Trophoblast cell (in vitro differentiated cells and primary cell): ENCODE measurements at regions not wholly inside any gene's neighbourhood (a gene's known extent, or its start where the extent isn't known, plus 50 kb on each side); places are given as distances from the start of the nearest gene placed in this dataset.

Experiments used
- DNase-seq, 2 donors: peaks; one replicate each; pipeline ENCODE4 v3.0.0-alpha.2; 2016
- H2AFZ ChIP-seq: 2 replicates; pipeline ENCODE4 v1.6.1; 2013; ENCODE audit warnings: low read length, moderate library complexity, mild to moderate bottlenecking; ENCODE audit not compliant: insufficient read depth, poor library complexity
- H2AK5ac ChIP-seq: 2 replicates; pipeline ENCODE4 v1.6.1; 2013; ENCODE audit warnings: mild to moderate bottlenecking, low read length
- H2BK120ac ChIP-seq: 2 replicates; pipeline ENCODE4 v1.6.1; 2013; ENCODE audit warnings: low read length, mild to moderate bottlenecking, moderate library complexity; ENCODE audit not compliant: insufficient read depth, poor library complexity
- H2BK12ac ChIP-seq: 2 replicates; pipeline ENCODE4 v1.6.1; 2013; ENCODE audit warnings: mild to moderate bottlenecking, low read length, moderate library complexity
- H2BK5ac ChIP-seq: 2 replicates; pipeline ENCODE4 v1.6.1; 2013; ENCODE audit warnings: low read length, low read depth, moderate library complexity, mild to moderate bottlenecking; ENCODE audit not compliant: poor library complexity
- H3K14ac ChIP-seq: 2 replicates; pipeline ENCODE4 v1.6.1; 2013; ENCODE audit warnings: mild to moderate bottlenecking, low read length
- H3K18ac ChIP-seq: 2 replicates; pipeline ENCODE4 v1.6.1; 2013; ENCODE audit warnings: mild to moderate bottlenecking, low read length
- H3K23ac ChIP-seq: 2 replicates; pipeline ENCODE4 v1.6.1; 2013; ENCODE audit warnings: low read length
- H3K27ac ChIP-seq: 2 replicates; pipeline ENCODE4 v1.5.1; 2013; ENCODE audit warnings: low read depth, mild to moderate bottlenecking, inconsistent platforms, low read length, moderate library complexity
- H3K27me3 ChIP-seq: 2 replicates; pipeline ENCODE4 v1.6.1; 2013; ENCODE audit warnings: inconsistent platforms, mild to moderate bottlenecking, low read length, moderate library complexity; ENCODE audit not compliant: insufficient read depth
- H3K36me3 ChIP-seq, 2 experiments: 1 replicate in 1 of 2; 2 replicates in 1 of 2; pipeline ENCODE4 v1.6.1; 2013; ENCODE audit warnings: low read length in 2 of 2, mild to moderate bottlenecking in 2 of 2, moderate library complexity in 1 of 2; ENCODE audit not compliant: insufficient read depth in 2 of 2, control insufficient read depth in 1 of 2
- H3K4ac ChIP-seq: 2 replicates; pipeline ENCODE4 v1.6.1; 2013; ENCODE audit warnings: low read depth, mild to moderate bottlenecking, low read length, moderate library complexity
- H3K4me1 ChIP-seq, 2 experiments: 1 replicate in 1 of 2; 2 replicates in 1 of 2; pipeline ENCODE4 v1.6.1; 2013; ENCODE audit warnings: low read length in 2 of 2, mild to moderate bottlenecking in 2 of 2, moderate library complexity in 1 of 2; ENCODE audit not compliant: insufficient read depth in 2 of 2, control insufficient read depth in 1 of 2
- H3K4me2 ChIP-seq: 2 replicates; pipeline ENCODE4 v1.6.1; 2013; ENCODE audit warnings: inconsistent platforms, mild to moderate bottlenecking, low read length, moderate library complexity
- H3K4me3 ChIP-seq: 2 replicates; pipeline ENCODE4 v1.5.1; 2013; ENCODE audit warnings: mild to moderate bottlenecking, low read depth, low read length, inconsistent platforms
- H3K79me1 ChIP-seq: one replicate; pipeline ENCODE4 v1.6.1; 2013; ENCODE audit warnings: low read length
- H3K79me2 ChIP-seq: 2 replicates; pipeline ENCODE4 v1.6.1; 2013; ENCODE audit warnings: low read length, mild to moderate bottlenecking; ENCODE audit not compliant: control insufficient read depth, insufficient read depth, poor library complexity
- H3K9ac ChIP-seq: 2 replicates; pipeline ENCODE4 v1.6.1; 2013; ENCODE audit warnings: mild to moderate bottlenecking, low read length
- H3K9me3 ChIP-seq: 2 replicates; pipeline ENCODE4 v1.6.1; 2013; ENCODE audit warnings: low read depth, mild to moderate bottlenecking, control low read depth, inconsistent platforms, low read length; ENCODE audit not compliant: insufficient read depth
- H4K12ac ChIP-seq: 2 replicates; pipeline ENCODE4 v1.6.1; 2013; ENCODE audit warnings: low read depth, mild to moderate bottlenecking, low read length, moderate library complexity
- H4K8ac ChIP-seq: 2 replicates; pipeline ENCODE4 v1.6.1; 2013; ENCODE audit warnings: low read depth, mild to moderate bottlenecking, low read length, moderate library complexity
- H4K91ac ChIP-seq: one replicate; pipeline ENCODE4 v1.6.1; 2013; ENCODE audit warnings: low read depth, mild to moderate bottlenecking, low read length, moderate library complexity
- WGBS: extraction: QIAGEN DNeasy Blood & Tissue Kit; methylation state at CpG from one replicate; pipeline ENCODE4 v1.1.7; 2013; ENCODE audit warnings: missing lambda C conversion rate; ENCODE audit not compliant: insufficient read length, insufficient coverage; ENCODE audit errors: extremely low coverage; 5-methylcytosine and 5-hydroxymethylcytosine counted together

GRCh38 chr2:43020296-43020695, 206.1 kb downstream of the ZFP36L2 start:
- H3K18ac ChIP-seq, result no peak overlapping the region
- H3K79me1 ChIP-seq, result peaks cover 11% of the 10 kb centered on the region
- no peaks in the 10 kb centered on the region for H3K36me3 ChIP-seq
- peaks cover 8 to 13% of the 10 kb centered on the region in 2 experiments for H3K4me1 ChIP-seq
- H2AK5ac ChIP-seq, result no peak overlapping the region
- peaks cover 9% of the 10 kb centered on the region for H3K9me3 ChIP-seq
- H3K23ac ChIP-seq, result no peak overlapping the region
- H2AFZ ChIP-seq, result no peak overlapping the region
- no peak overlapping the region for H3K14ac ChIP-seq
- no CpG with 5 or more reads among the region's 1 CpG for WGBS
- H3K4me3 ChIP-seq, result no peak overlapping the region
- no peak overlapping the region for H2BK5ac ChIP-seq
- no peak overlapping the region for H2BK12ac ChIP-seq
- H3K79me2 ChIP-seq, result no peaks in the 10 kb centered on the region
- DNase-seq, result no peak
- H4K12ac ChIP-seq, result no peak overlapping the region
- no peak overlapping the region for H4K91ac ChIP-seq
- H2BK120ac ChIP-seq, result no peak overlapping the region
- H3K4me2 ChIP-seq, result no peak overlapping the region
- no peak overlapping the region for H3K4ac ChIP-seq
- H3K27ac ChIP-seq, result no peak overlapping the region
- H3K9ac ChIP-seq, result no peak overlapping the region
- H4K8ac ChIP-seq, result no peak overlapping the region
- no peaks in the 10 kb centered on the region for H3K27me3 ChIP-seq

DNA sequence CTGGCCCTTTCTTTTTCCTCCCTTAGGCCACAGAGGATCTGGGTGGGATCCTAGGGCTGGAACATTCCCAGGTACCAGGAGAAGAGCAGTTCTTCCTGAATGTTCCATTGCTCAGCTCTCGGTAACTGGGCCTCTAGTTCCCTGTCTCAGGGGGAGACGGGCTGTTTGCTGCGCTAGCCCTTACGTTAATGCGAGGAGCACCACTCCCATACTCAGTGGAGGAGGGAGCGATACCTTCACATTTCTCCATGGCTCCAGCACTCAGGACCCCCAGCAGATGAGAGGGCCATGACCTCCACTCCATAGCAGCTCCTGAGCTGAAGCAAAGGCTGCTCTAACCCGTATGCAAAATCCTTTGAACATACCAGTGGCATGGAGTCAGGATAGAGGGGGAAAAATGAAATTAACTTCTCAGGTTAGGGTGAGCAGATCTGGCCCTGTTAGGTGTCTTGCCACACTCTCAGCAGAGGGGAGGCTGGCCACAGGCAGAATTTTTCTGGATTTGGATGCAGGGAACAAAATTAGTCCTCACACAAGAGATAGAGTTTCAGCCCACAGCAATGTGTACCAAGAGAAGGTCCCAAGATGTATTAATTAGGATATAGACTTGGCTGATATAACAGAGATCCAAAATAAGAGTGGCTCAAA, 206.7 kb downstream of the ZFP36L2 start:
- Histone ChIP-seq H2BK120ac (no peak overlapping the region), H3K4me1 (peaks cover 8 to 15% of the 10 kb centered on the region in 2 experiments), H3K4me2 (no peak overlapping the region), H3K9me3 (peaks cover 9% of the 10 kb centered on the region), H3K79me2 (no peaks in the 10 kb centered on the region), H3K9ac (no peak overlapping the region), H3K14ac (no peak overlapping the region), H2AFZ (no peak overlapping the region), H3K27me3 (no peaks in the 10 kb centered on the region), H3K27ac (no peak overlapping the region), H4K12ac (no peak overlapping the region), H3K4me3 (no peak overlapping the region), H2BK5ac (no peak overlapping the region), H3K79me1 (peaks cover 10% of the 10 kb centered on the region), H2BK12ac (peak overlapping the region; percentile 21), H4K91ac (peak overlapping the region; percentile 0), H2AK5ac (peak overlapping the region; percentile 5), H3K4ac (no peak overlapping the region), H3K36me3 (no peaks in the 10 kb centered on the region), H4K8ac (no peak overlapping the region), H3K18ac (no peak overlapping the region), H3K23ac (no peak overlapping the region)
- DNase-seq, result peak in 1 of 2 donors; percentile 23
- no CpG with 5 or more reads among the region's 7 CpGs for WGBS

GRCh38 chr2:43019025-43019367, 207.4 kb downstream of the ZFP36L2 start:
- Histone ChIP-seq H2AK5ac (no peak overlapping the region), H3K9ac (no peak overlapping the region), H4K12ac (no peak overlapping the region), H3K27me3 (no peaks in the 10 kb centered on the region), H3K23ac (no peak overlapping the region), H2BK120ac (peak overlapping the region; percentile 65), H3K14ac (no peak overlapping the region), H2AFZ (no peak overlapping the region), H2BK12ac (peak overlapping the region; percentile 29), H3K4ac (no peak overlapping the region), H2BK5ac (no peak overlapping the region), H3K79me2 (no peaks in the 10 kb centered on the region), H3K9me3 (peaks cover 9% of the 10 kb centered on the region), H3K27ac (no peak overlapping the region), H3K18ac (no peak overlapping the region), H3K79me1 (peaks cover 8% of the 10 kb centered on the region), H3K36me3 (no peaks in the 10 kb centered on the region), H3K4me1 (peaks cover 8 to 20% of the 10 kb centered on the region in 2 experiments), H3K4me2 (no peak overlapping the region), H3K4me3 (no peak overlapping the region), H4K91ac (peak overlapping the region; percentile 16), H4K8ac (peak overlapping the region; percentile 34)
- no peak for DNase-seq
- WGBS, result no CpG with 5 or more reads among the region's 5 CpGs

DNA sequence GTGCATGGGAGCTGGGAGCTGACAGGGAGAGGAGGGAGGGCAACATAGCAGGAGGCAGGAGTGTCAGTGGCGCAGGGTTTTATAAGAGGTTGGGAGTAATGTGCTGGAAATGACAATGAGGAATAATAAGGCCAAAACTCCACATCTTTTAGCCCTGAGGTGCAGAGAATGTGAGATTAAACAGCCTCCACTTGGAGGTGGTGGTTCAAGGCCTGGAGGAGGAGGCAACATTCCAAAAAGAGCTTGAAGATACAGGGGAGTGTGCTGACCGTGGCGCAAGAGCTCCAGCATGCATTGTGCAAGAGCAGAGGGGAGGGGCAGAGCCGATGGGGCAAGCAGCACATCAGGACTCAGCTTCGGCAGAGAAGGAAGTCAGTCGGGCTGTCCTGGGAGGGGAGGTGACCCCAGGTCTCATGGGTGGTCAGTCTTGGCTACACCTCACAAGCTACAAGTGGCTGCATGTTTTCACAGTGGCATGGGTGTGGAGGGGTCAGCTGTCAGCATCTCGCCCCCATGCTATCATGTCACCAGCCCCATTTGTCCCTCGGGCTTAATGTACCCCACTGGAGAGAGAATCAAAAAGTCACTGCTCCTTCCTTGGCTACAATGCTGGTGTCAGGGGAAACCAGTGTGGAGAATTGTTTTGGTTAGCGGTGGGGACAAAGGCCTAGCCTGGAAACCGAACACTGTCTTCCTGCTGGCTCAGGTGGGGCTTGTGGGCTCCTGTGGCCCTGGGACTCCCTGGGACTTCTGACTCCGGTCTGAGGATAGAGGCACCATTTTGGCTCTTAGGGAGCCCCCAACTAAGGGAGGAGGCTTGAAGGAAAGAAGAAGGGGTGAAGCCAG, 208.0 kb downstream of the ZFP36L2 start:
- Histone ChIP-seq H3K27me3 (no peaks in the 10 kb centered on the region), H4K91ac (peak overlapping the region; percentile 16), H3K9ac (no peak overlapping the region), H2BK120ac (peak overlapping the region; percentile 65), H2AK5ac (no peak overlapping the region), H3K27ac (no peak overlapping the region), H3K4ac (no peak overlapping the region), H3K4me1 (peaks cover 8 to 23% of the 10 kb centered on the region in 2 experiments), H3K79me2 (no peaks in the 10 kb centered on the region), H3K18ac (no peak overlapping the region), H3K79me1 (peaks cover 7% of the 10 kb centered on the region), H3K36me3 (no peaks in the 10 kb centered on the region), H4K12ac (no peak overlapping the region), H3K14ac (no peak overlapping the region), H2BK5ac (peak overlapping the region; percentile 24), H3K4me2 (no peak overlapping the region), H3K4me3 (no peak overlapping the region), H3K23ac (no peak overlapping the region), H2BK12ac (peak overlapping the region; percentile 29), H4K8ac (peak overlapping the region; percentile 34), H2AFZ (no peak overlapping the region), H3K9me3 (peaks cover 9% of the 10 kb centered on the region)
- WGBS, result no CpG with 5 or more reads among the region's 11 CpGs
- DNase-seq, result peak; percentile 81 to 91
